ENCODE measurements at regions not wholly inside any gene's neighbourhood (a gene's known extent, or its start where the extent isn't known, plus 50 kb on each side); places are given as distances from the start of the nearest gene placed in this dataset.

- intact Hi-C loops (cut with DNase I): no loop called here
- ATAC-seq (no peak), DNase-seq (no peak)
- TF ChIP-seq POLR2A (IDR thresholded peaks at IDR 0.05): no peak
- TF ChIP-seq, protein P1, sequence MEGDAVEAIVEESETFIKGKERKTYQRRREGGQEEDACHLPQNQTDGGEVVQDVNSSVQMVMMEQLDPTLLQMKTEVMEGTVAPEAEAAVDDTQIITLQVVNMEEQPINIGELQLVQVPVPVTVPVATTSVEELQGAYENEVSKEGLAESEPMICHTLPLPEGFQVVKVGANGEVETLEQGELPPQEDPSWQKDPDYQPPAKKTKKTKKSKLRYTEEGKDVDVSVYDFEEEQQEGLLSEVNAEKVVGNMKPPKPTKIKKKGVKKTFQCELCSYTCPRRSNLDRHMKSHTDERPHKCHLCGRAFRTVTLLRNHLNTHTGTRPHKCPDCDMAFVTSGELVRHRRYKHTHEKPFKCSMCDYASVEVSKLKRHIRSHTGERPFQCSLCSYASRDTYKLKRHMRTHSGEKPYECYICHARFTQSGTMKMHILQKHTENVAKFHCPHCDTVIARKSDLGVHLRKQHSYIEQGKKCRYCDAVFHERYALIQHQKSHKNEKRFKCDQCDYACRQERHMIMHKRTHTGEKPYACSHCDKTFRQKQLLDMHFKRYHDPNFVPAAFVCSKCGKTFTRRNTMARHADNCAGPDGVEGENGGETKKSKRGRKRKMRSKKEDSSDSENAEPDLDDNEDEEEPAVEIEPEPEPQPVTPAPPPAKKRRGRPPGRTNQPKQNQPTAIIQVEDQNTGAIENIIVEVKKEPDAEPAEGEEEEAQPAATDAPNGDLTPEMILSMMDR (IDR thresholded peaks at IDR 0.05): no peak
- Histone ChIP-seq H3K4me1 (no peaks in the 10 kb centered on the region), H3K4me3 (no peak overlapping the region), H3K9me3 (no peaks in the 10 kb centered on the region), H3K36me3 (no peaks in the 10 kb centered on the region), H3K27ac (no peak overlapping the region), H3K27me3 (no peaks in the 10 kb centered on the region)
- WGBS (ENCODE audit: insufficient coverage, low coverage, low lambda C conversion rate, missing lambda C conversion rate): 6% methylated on average over 1 of the region's 1 CpG
Measured at GRCh38 chr5:89842531-89842930, 567.0 kb downstream of the CETN3 start.

DNA sequence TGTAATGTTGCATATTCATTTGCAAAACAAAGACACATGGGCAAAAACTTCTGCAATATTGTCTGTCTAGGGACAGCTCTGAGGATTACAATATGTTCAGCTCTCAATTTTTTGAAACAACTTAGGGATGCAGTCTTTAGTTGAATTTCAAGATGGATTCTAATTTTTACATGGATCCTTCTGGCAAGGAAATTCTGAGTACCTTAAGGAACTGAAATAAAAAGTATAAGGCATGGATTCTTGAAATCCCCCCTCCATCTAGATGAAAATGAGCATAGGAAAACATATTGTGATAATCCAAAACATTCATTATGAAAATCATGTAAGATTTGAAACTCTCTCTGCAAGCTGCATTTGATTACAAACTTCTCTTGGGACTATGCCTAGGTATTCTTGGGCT lies 568.6 kb downstream of the CETN3 start:
- TF ChIP-seq, protein P1 (IDR thresholded peaks at IDR 0.05): no peak
- no peak for TF ChIP-seq POLR2A (IDR thresholded peaks at IDR 0.05)
- H3K27ac ChIP-seq: no peak overlapping the region
- ATAC-seq (no peak), DNase-seq (no peak)
- no peaks in the 10 kb centered on the region for H3K36me3 ChIP-seq
- no peak overlapping the region for H3K4me3 ChIP-seq
- no peaks in the 10 kb centered on the region for H3K4me1 ChIP-seq
- H3K9me3 ChIP-seq: no peaks in the 10 kb centered on the region
- intact Hi-C loops (cut with DNase I): no loop called here
- no peaks in the 10 kb centered on the region for H3K27me3 ChIP-seq

- Histone ChIP-seq H3K4me1 (no peaks in the 10 kb centered on the region), H3K9me3 (no peaks in the 10 kb centered on the region), H3K27me3 (no peaks in the 10 kb centered on the region), H3K36me3 (no peaks in the 10 kb centered on the region), H3K27ac (no peak overlapping the region), H3K4me3 (no peak overlapping the region)
- intact Hi-C loops (cut with DNase I): no loop called here
- no peak for TF ChIP-seq POLR2A (IDR thresholded peaks at IDR 0.05)
- TF ChIP-seq, protein P1 (IDR thresholded peaks at IDR 0.05): no peak
- ATAC-seq: no peak
- no peak for DNase-seq
- 27% methylated on average over 2 of the region's 2 CpGs for WGBS (ENCODE audit: insufficient coverage, low coverage, low lambda C conversion rate, missing lambda C conversion rate)
Measured at GRCh38 chr5:89830691-89831090, 578.9 kb downstream of the CETN3 start.

DNA sequence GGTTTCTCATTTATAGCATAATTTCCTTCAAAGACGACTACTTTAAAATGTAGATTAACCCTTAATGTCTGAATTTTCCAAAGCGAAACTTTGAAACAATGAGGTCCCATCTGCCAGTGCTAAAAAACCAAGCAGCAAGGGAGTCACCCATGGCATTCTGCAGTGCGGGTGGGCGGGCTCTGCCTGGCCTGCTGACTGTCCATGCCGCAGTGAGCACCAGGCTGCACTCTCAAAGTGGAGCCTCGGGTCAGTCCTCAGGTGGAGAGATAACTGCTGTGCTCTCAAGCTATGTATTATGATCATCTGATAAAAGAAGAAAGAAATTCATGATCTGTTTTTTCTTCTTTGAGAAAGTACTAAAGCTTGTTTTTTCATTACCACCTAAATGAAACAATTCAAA lies 581.6 kb downstream of the CETN3 start:
- WGBS (ENCODE audit: insufficient coverage, low coverage, low lambda C conversion rate, missing lambda C conversion rate): 48% methylated on average over 5 of the region's 6 CpGs
- TF ChIP-seq POLR2A (IDR thresholded peaks at IDR 0.05): no peak
- TF ChIP-seq, protein P1 (IDR thresholded peaks at IDR 0.05): no peak
- DNase-seq (no peak), ATAC-seq (no peak)
- no peaks in the 10 kb centered on the region for H3K27me3 ChIP-seq
- no peaks in the 10 kb centered on the region for H3K4me1 ChIP-seq
- H3K9me3 ChIP-seq: no peaks in the 10 kb centered on the region
- intact Hi-C loops (cut with DNase I): no loop called here
- no peak overlapping the region for H3K4me3 ChIP-seq
- H3K36me3 ChIP-seq: no peaks in the 10 kb centered on the region
- H3K27ac ChIP-seq: no peak overlapping the region

GRCh38 chr5:89827359-89827758 lies 582.2 kb downstream of the CETN3 start:
- intact Hi-C loops (cut with DNase I): no loop called here
- Histone ChIP-seq H3K4me1 (no peaks in the 10 kb centered on the region), H3K27me3 (no peaks in the 10 kb centered on the region), H3K36me3 (no peaks in the 10 kb centered on the region), H3K27ac (no peak overlapping the region), H3K9me3 (no peaks in the 10 kb centered on the region), H3K4me3 (no peak overlapping the region)
- TF ChIP-seq, protein P1 (IDR thresholded peaks at IDR 0.05): no peak
- TF ChIP-seq POLR2A (IDR thresholded peaks at IDR 0.05): no peak
- WGBS (ENCODE audit: insufficient coverage, low coverage, low lambda C conversion rate, missing lambda C conversion rate): 63% methylated on average over 12 of the region's 14 CpGs
- ATAC-seq: no peak
- peak in 1 of 3 donors; percentile 31 for DNase-seq
